Activated naive CD4-positive, alpha-beta T cell treated with Interleukin-2 at 50 U/mL for 16 hours (primary cell): ENCODE measurements at regions not wholly inside any gene's neighbourhood (a gene's known extent, or its start where the extent isn't known, plus 50 kb on each side); places are given as distances from the start of the nearest gene placed in this dataset.

Source experiments
- DNase-seq: peaks from one replicate; pipeline ENCODE4 v3.0.0-alpha.2; 2020

GRCh38 chr7:42479816-42480633 is 243.0 kb upstream of the GLI3 start:
- DNase-seq = no peak

- DNase-seq = no peak
These were observed 242.4 kb upstream of the GLI3 start for GRCh38 chr7:42479452-42479815.

- DNase-seq = no peak
These were observed 241.7 kb upstream of the GLI3 start for GRCh38 chr7:42478717-42479116.

GRCh38 chr7:42476255-42476654 is 239.2 kb upstream of the GLI3 start:
- no peak for DNase-seq

- no peak for DNase-seq
These were observed 238.1 kb upstream of the GLI3 start for GRCh38 chr7:42475082-42475481.

- DNase-seq = no peak
These were observed 236.1 kb upstream of the GLI3 start for GRCh38 chr7:42473099-42473498.

- DNase-seq = no peak
These were observed 234.7 kb upstream of the GLI3 start for GRCh38 chr7:42471573-42472174.

- no peak for DNase-seq
These were observed 232.3 kb upstream of the GLI3 start for GRCh38 chr7:42469341-42469740.

GRCh38 chr7:42468471-42468870 is 231.5 kb upstream of the GLI3 start:
- no peak for DNase-seq

GRCh38 chr7:42461537-42461936 is 224.5 kb upstream of the GLI3 start:
- no peak for DNase-seq

GRCh38 chr7:42460933-42461332 is 223.9 kb upstream of the GLI3 start:
- DNase-seq = no peak

GRCh38 chr7:42460148-42460547 is 223.1 kb upstream of the GLI3 start:
- DNase-seq = no peak

GRCh38 chr7:42457663-42458062 is 220.7 kb upstream of the GLI3 start:
- DNase-seq = no peak

GRCh38 chr7:42456756-42457276 is 219.8 kb upstream of the GLI3 start:
- DNase-seq = no peak

- no peak for DNase-seq
These were observed 219.3 kb upstream of the GLI3 start for GRCh38 chr7:42456267-42456666.

GRCh38 chr7:42453931-42454361 is 216.9 kb upstream of the GLI3 start:
- DNase-seq = no peak

GRCh38 chr7:42452356-42452755 is 215.3 kb upstream of the GLI3 start:
- no peak for DNase-seq

- no peak for DNase-seq
These were observed 212.4 kb upstream of the GLI3 start for GRCh38 chr7:42449431-42449830.

GRCh38 chr7:42448901-42449300 is 211.9 kb upstream of the GLI3 start:
- no peak for DNase-seq

GRCh38 chr7:42445691-42446090 is 208.7 kb upstream of the GLI3 start:
- DNase-seq = no peak

GRCh38 chr7:42440951-42441350 is 203.9 kb upstream of the GLI3 start:
- no peak for DNase-seq

GRCh38 chr7:42432644-42433043 is 195.6 kb upstream of the GLI3 start:
- DNase-seq = no peak

- no peak for DNase-seq
These were observed 194.9 kb upstream of the GLI3 start for GRCh38 chr7:42431873-42432272.

GRCh38 chr7:42429339-42429738 is 192.3 kb upstream of the GLI3 start:
- no peak for DNase-seq

- no peak for DNase-seq
These were observed 189.2 kb upstream of the GLI3 start for GRCh38 chr7:42426163-42426562.
